ENCODE measurements at regions not wholly inside any gene's neighbourhood (a gene's known extent, or its start where the extent isn't known, plus 50 kb on each side); places are given as distances from the start of the nearest gene placed in this dataset.

DNA sequence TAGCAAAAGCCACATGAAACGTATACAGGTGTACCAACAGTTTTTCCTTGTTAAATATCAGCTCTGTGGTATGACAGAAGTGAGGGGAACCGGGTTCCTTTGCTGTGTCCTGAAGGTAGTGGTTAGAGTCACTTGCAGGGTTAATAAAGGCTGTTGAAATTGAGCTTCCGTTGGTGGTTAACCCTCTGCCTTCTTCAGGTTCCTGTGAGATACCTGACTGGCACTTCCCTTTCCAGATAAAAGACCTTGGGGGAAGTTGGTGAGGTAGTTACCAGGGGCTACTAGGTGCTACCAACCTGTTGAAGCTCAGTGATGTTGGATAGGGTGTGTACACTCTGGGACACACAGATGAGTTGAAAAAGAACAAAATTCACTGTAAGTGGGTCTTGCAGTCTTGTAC is 384.1 kb downstream of the GATA3 start:
- FAIRE-seq = no peak

DNA sequence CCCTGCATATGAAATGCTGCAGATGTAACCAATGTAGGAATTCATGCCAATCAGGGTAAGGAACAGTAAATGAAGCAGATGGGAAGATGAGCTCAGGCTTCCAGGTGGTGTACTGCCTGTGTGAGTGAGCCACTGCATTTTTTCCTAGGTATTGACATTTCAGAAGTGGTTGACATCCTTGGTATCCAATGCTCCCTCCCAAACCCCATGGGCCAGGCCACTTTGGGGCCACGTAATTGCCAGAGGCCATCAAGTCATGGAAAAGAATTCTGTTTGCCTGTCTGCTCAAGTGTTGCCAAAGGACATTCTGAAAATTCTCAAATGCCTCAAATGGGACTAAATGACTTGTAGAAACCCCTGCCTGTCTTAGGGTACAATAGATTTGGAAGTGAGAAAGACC is 384.6 kb downstream of the GATA3 start:
- no peak for FAIRE-seq

DNA sequence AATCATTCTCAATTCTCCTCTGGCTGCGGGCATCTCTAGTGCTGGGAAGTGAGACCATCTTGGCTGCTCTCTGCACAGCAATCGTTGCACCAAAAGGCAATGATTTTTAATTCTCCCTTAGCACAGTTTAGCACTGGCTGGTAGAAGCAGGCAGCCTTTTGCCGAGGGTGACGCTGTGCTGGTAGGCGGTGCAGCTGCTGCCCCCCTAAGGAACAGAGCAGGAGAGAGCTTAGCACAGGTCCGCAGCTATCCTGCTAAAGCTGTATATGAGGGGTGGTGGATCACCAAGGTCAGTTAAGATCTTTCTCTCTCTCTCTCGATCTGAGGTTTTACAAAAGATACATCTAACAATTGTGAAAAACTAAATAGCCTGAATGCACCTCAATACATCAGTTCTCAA is 390.1 kb downstream of the GATA3 start:
- no peak for FAIRE-seq

DNA sequence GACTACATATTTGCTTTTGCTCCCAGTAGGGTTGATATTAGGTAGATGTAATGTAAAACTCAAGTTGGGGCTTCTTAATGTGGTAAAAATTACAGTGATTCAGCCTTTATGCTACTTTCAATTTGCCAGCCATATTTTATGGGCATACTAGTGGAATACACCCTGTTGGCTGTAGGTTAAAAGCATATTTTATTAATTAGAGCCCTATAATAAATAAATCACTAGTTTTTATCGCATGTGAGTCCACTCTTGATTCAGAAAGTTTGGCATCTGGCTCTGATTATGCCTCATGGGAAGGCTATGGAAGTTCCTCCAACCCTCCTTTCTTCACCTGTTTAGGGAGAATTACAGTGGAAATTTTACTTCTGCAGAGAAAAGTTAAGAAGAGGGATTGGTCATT is 390.9 kb downstream of the GATA3 start:
- FAIRE-seq = no peak

DNA sequence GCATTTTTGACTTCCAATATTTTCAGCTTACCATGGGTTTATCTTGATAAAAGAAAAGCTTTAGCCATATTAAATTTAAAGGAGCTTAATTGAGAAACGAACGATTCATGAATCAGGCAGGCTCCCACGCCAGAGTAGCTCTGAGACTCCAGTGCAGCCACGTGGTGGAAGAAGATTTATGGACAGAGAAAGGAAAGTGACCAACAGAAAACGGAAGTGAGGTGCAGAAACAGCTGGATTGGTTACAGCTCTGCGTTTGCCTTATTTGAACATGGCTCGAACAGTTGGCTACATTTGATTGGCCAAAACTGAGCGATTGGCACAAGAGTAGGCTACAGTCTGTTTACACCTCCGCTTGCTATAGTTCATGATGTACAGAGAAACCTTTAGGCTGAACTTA is 395.4 kb downstream of the GATA3 start:
- no peak for FAIRE-seq

DNA sequence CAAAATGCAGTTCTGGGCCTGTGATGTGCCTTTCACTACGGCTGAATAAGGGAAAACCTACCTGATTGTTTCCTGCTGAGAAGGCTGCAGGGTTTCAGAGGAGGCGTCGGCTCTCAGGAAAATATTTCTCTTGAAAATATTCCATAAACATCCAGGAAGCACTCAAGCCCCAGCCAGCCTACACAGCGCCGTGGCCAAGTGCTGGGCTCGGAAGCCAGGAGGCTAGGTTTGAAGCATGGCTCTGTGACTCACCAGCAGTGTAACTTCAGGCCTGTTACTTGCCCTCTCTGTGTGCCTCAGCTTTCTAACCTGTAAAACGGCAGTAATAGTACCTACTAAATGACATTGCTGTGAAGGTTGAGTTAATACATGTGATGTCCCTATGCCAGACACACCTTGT is 399.1 kb downstream of the GATA3 start:
- no peak for FAIRE-seq

DNA sequence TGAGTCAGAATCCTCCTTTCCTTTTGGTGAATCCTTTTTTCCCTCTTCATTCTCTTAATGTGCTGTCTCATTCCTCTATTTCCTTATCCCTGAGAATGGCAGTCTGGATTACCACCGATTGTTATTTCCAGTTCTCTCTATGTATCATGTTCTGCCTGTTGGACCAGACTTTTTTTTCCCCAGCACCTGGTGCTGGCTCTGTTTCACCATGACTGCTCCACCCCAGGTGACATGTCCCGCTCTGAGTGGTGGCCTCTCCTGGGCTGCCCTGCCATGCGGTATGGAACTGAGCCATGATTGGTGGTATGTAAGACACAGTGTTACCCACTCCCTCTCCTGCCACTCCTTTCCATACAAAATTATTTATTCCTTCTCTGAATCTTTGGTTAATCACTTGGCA is 399.9 kb downstream of the GATA3 start:
- no peak for FAIRE-seq

DNA sequence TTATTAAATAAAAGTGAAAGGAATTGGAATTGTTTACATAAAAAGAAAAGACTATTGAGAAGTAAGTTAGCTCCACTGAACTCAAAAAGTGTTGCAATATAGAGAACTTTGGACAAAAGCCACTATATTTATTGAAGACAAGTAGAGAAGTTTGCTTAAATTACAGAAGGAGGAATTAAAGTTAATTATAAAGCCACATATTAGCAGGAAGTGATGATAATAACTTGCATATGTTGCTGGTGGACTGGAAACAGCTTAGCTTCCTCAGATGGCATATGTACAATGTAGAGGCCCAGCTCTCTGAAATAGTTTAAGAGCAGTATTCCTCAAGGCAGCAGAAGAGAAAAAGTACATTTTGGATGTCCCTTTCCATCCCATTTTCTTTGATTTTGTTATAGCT is 400.7 kb downstream of the GATA3 start:
- no peak for FAIRE-seq

DNA sequence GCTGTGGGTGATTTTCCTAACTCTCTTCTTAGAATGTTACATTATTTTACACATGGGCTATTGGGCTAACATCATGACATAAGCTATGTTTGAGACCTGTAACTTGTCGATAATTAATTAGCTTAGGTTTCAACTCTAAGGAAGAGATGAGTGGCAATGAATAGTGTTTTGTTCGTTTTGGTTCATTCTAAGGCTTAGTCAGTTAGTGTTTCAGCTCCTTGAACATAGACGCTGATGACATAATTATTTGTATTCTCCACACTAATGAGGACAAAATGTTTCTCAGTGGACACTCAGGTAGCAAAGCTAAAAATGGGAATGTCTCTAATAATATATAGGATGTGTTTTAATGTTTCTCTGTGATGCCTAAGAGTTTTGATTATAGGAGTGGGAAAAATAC is 401.9 kb downstream of the GATA3 start:
- no peak for FAIRE-seq

DNA sequence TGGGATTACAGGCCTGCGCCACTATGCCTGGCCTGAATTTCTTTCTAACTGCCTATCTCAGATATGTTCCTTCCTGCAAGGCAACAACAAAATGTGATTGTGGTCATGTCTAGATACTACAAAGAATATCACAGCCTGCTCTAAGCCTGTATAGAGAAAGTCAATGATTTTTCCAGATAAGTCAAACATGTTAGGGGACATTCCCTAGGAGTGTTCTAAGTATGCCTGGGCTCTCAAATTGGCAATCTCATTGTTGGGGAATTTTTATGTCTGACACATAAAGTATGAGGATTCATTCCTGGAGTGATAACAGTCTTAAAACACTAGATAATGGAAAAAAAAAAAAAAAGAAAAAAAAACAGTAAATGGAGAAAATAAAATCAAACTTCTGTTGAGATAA is 406.1 kb downstream of the GATA3 start:
- no peak for FAIRE-seq

DNA sequence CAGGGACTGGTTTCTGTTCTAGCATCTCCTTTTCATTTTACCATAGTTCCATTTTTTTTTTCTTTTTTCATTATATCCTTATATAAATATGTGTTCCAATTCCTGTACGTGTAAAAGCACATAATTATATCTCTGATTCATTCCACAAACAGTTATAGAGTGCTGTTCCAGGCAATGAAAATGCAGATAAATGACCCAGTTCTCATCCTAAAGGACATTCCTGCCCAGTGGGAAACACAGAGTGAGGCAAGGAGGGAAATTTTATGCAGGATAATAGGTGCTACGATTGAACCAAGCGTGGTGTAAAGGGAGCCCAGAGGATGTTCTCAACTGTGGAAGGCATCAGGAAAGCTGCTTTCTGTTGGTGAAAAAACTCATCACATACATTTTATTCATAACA is 408.1 kb downstream of the GATA3 start:
- no peak for FAIRE-seq

DNA sequence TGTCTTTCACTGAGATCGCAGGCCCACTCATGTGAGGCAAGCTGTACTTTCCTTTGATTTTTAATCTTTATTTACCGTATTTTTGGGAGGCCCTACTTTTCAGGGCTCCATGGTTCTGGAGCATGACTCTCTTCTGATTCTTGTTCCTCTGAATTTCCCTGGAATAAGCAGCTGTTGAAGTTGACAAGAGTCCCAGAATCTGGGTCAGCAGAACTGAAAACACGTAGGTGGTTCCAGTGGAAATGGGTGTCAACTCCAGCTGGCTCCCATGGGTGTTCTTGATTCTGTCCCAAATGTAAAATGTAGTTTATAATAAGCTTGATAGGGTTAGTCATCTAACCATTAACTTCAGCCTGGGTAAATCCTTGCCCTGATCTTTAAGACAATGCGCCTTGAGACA is 409.4 kb downstream of the GATA3 start:
- FAIRE-seq = no peak

DNA sequence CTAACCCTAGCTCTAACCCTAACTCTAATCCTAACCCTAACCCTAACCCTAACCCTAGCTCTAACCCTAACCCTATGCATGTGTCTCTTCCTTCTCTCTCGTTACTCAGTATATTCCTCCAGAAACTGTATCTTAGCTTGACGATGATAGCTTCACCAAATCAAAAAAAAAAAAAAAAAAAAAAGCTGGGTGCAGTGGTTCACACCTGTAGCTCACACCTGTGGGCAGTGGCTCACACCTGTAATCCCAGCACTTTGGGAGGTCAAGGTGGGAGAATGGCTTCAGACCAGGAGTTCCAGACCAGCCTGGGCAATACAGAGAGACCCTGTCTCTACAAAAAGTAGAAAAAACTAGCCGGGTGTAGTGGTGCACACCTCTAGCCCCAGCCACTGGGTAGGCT is 414.0 kb downstream of the GATA3 start:
- FAIRE-seq = no peak

DNA sequence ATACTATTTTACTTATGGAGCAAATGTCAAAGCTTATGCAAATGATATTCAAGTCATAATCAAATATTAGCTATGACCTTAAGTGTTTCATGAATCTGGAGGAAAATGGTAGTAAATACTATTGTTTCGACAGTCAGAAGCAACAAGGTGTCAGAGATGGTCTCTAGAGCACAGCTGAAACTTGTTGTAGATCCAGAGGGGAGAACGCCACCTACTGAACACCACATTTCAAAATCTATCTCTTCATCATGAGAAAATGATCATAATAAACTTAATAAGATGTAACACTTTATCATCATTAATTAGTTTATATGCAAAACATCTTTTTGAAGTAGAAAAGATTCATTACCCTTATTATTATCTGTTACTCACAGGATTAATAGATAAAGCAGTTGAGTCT is 418.7 kb downstream of the GATA3 start:
- no peak for FAIRE-seq

DNA sequence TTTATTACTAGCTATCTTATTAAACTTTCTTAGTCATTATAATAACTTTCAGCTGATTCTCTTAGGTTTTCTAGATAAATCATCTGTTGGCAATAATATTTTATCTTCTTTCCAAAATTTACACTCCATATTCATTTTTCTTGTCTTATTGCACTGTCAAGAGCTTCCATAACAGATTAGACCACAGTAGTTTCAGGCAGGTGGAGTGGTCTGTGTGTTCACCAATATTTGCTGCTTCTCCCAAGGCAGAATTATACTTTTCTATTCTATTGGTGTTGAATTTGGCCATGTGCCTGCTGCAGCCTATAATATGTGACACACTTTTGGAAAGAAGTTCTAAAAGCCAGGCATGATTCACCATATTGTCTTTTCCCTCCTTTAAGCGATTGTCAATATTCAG is 422.8 kb downstream of the GATA3 start:
- no peak for FAIRE-seq

DNA sequence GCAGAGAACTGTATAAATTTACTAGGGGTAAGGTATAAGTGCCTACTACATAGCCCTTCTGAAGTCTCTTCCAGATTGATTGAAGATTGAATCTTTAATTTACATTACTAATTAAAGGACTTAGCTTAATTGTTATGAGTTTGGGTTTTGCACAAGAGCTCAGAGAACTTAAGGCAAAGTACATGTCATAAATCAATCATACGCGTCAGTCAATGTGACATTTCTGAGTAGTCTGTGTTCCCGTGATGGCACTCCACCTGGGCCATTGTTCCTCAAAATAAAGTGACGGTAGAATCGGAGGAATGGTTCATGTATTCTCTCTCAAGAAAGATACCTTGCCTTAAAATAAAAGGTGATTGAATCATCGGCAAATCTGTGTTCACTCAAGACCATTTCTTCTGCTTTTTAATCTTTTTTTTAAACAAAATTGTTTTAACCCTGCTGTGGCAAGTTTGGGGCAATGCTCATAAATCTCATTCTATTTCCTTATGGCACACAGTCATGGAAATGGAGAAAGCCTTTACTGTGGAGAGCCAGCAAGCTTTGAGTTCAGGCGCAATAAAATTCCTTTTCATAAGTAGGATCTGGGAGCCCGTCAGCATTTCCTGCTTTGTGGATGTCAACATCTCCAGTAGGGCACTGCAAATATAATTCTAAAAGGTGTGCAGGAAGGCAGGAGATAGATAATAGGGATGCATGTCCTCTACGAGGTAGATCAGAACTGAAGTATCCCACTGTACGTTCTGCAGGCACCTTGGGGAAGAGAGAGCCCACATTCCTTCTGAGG is 427.4 kb downstream of the GATA3 start:
- no peak for FAIRE-seq

DNA sequence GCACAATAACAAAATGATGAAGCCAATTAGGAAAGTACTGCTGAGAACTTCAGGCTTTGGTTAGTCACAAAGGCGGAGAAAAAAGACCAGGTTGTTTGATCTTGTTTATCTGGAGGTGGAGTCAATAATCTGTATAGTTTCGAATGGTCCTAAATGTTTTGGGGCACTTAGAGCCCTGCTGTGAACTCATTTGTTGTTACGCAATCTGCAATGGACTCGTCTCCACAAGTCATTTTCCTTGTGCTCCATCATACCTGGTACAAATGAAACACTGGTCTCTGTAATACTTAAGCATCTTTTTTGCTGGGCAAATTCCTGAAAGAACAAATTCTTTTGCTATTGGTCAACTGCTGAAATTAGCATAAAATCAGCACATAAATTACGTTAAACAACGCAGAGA is 430.5 kb downstream of the GATA3 start:
- no peak for FAIRE-seq

DNA sequence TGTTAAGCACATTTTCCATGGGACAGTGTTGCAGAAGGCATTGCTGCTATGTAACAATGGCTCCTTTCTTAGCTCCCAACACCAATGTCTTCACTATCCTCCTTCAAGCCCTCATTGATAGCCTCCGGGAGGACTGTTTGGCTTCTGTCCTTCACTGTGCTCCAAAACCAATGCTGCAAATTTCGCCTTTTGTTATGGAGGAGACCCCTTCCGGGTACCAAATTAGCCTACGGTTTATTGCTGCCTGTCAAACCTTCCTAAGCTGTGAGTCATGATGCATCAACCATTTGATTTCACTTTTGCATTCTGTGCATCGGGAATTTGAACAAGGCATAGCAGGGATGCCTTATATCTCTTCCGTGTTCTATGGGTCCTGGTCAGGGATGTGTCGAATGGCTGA is 432.9 kb downstream of the GATA3 start:
- no peak for FAIRE-seq

DNA sequence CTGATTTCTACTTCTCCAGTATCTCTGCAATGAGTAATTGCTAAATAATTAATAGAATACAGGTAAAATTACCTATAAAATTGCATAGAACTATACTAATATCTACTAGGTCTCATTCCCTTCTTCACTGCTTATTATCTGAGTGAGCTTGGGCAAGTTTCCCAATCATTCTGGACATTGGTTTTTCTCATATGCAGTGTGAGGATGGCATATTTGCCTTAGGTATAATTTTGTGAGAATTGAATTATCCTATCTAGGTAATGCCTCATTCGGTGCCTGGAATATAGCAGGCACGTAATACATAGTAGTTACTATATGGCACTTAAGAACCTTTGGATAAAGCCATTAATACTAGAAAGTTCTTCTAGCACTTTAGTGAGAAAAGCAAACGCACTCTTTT is 434.7 kb downstream of the GATA3 start:
- FAIRE-seq = no peak

DNA sequence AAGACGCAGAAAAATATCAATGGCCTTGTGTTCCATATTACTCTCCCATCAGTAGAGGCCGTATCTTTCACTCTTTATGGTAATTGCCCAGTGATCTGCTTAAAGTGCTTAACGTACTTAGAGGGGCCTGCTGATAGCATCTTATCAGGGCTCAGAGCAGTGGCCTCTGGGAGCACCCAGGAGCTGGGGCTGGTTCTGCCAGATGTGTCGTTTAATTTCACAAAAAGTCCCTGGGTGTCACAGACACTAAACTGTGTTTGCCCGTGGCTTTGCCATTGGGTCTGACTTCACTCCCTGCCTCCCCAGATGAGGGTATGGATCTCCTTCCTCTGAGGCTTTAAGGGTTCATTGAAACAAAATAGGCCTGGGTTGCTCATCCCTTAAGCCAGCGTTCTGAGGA is 435.3 kb downstream of the GATA3 start:
- FAIRE-seq = no peak

DNA sequence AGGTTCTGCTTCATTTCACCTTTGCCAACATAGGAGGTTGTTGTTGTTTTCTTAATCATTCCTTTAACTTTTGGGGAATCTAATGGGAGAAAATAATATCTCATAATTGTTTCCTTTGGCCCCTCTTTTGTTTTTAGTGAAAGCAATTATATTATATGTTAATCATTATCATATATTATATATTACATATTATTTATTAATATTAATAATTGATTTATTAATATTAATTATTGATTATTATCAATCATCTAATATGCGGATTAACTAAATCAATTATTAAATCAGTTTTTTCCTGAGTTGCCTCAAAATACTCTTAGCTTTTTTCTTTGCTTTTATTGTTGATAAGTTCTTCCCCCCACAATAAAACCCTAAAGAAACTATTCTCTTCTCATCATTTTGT is 443.8 kb downstream of the GATA3 start:
- no peak for FAIRE-seq

DNA sequence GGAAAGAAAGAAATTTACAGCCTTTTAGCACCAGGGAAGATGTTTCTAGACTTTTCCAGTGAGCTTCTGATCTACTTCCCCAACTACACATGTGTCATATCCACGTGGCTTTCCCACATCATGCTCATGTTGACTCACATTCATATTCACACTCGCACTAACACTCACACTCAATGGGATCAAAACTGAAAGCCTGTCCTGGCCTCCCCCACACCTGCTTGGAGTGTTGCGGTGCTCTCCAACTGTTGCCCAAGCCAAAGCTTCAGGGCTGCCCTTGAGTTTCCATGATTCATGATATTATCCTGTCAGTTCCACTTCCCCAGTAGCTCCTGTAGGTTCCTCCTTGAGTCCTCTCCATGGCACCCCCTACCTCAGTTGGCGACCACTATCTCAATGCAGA is 444.4 kb downstream of the GATA3 start:
- no peak for FAIRE-seq

DNA sequence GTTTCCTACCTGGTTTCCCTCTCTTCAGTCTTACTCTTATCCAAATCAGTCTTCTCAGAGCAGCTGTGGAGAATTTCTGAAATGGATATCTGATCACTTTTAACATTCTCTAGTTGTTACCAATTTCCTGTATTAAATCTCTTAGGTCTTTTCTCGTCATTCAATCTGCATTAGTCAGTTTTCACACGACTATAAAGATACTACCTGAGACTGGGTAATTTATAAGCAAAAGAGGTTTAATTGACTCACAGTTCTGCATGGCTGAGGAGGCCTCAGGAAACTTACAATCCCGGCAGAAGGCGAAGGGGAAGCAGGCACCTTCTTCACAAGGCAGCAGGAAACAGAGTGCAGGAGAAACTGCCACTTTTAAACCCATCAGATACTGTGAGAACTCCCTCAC is 444.8 kb downstream of the GATA3 start:
- FAIRE-seq = no peak

DNA sequence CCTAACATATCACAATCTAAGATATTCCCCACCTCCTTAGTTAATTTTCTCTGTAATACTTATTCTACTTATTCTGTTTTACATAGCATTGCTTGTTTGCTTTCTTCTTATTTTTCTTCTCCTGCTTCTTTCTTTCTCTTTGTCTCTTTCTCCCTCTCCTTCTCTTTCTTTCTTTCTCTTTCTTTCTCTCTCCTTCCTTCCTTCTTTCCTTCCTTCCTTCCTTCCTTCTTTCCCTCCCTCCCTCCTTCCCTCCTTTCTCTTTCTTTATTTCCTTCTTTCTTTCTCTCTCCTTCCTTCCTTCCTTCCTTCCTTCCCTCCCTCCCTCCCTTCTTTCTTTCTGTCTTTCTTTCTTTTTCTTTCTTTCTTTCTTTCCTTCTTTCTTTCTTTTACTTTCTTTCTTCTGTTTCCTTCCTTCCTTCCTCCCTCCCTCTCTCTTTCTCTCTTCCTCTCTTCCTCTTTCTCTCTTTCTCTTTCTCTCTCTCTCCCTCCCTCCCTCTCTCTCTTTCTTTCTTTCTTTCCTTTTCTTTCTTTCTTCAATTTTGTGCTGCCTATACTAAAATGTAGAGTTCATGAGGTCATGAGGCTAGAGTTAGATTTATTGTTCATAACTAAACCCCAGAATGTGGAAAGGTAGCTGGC is 445.4 kb downstream of the GATA3 start:
- no peak for FAIRE-seq

DNA sequence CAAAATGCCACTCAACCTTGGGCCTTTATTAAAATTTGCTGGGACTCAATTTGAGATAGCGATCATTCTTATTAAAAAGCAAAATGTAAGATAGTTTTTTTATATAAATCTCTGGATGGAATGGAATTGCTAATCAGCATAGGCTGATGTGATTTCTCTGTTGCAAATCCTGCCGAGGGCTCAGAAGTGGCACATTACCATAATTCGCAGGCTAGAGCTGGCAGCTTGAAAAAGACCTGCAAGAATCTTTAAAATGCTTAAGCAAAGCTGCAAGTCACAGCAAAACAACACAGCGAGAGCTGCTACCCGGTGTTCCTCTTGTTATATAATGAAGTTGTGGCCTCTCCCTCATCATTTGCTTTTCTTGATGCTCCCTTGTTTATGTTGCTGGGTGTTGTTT is 448.1 kb downstream of the GATA3 start:
- FAIRE-seq = no peak
